NB4 (cell line): ENCODE measurements at regions not wholly inside any gene's neighbourhood (a gene's known extent, or its start where the extent isn't known, plus 50 kb on each side); places are given as distances from the start of the nearest gene placed in this dataset.
"Not testable (repeated sequence)": the region's sequence is repeated elsewhere in the genome, so short reads cannot be mapped to it uniquely, and the experiment has no call there.

Source experiments
- DNase-seq: peaks from one replicate; pipeline ENCODE4 v3.0.0; 2010; ENCODE audit warnings: low read depth
- H3K4me3 ChIP-seq: one replicate; pipeline ENCODE4 v1.5.1; 2011; ENCODE audit warnings: mild to moderate bottlenecking, low read depth, low read length, moderate library complexity
- CTCF ChIP-seq: IDR thresholded peaks from one replicate; pipeline ENCODE4 v1.5.1; 2012; ENCODE audit warnings: low read depth, low read length
- MAX ChIP-seq: IDR thresholded peaks from 2 replicates; pipeline ENCODE4 v1.6.1; 2011; ENCODE audit warnings: low read depth, low read length
- MYC ChIP-seq: IDR thresholded peaks from 2 replicates; pipeline ENCODE4 v1.6.1; 2011; ENCODE audit warnings: low read depth, low read length
- POLR2A ChIP-seq: IDR thresholded peaks from 2 replicates; pipeline ENCODE4 v1.6.1; 2011; ENCODE audit warnings: mild to moderate bottlenecking; ENCODE audit not compliant: insufficient read length; ENCODE audit errors: extremely low read depth

- DNase-seq, result no peak
- TF ChIP-seq POLR2A (no peak), MAX (no peak), CTCF (no peak), MYC (no peak)
- H3K4me3 ChIP-seq, result no peak overlapping the region
These were observed 85.3 kb upstream of the NUDT6 start for GRCh38 chr4:123007679-123008078.

- not testable (repeated sequence) for DNase-seq
These were observed 90.0 kb upstream of the NUDT6 start for GRCh38 chr4:123012416-123012815.

GRCh38 chr4:123014038-123014437, 91.6 kb upstream of the NUDT6 start:
- no peak overlapping the region for H3K4me3 ChIP-seq
- no peak for DNase-seq
- TF ChIP-seq MYC (no peak), MAX (no peak), CTCF (no peak)

More at GRCh38 chr4:123012416-123012815, 90.0 kb upstream of the NUDT6 start:
- H3K4me3 ChIP-seq, result not testable (repeated sequence)

- no peak for DNase-seq
- TF ChIP-seq MAX, result no peak
- no peak for TF ChIP-seq MYC
- TF ChIP-seq POLR2A, result no peak
- no peak for TF ChIP-seq CTCF
- no peak overlapping the region for H3K4me3 ChIP-seq
These were observed 94.7 kb upstream of the NUDT6 start for GRCh38 chr4:123017078-123017477.

- H3K4me3 ChIP-seq, result no peak overlapping the region
- no peak for DNase-seq
- no peak for TF ChIP-seq CTCF
- TF ChIP-seq MYC, result no peak
- TF ChIP-seq POLR2A, result no peak
- TF ChIP-seq MAX, result no peak
These were observed 95.4 kb upstream of the NUDT6 start for GRCh38 chr4:123017636-123018395.

- no peak for DNase-seq
- no peak for TF ChIP-seq POLR2A
- TF ChIP-seq MYC, result no peak
- TF ChIP-seq MAX, result no peak
- TF ChIP-seq CTCF, result no peak
- H3K4me3 ChIP-seq, result no peak overlapping the region
These were observed 96.0 kb upstream of the NUDT6 start for GRCh38 chr4:123018396-123018775.
